Keratinocyte (primary cell): ENCODE measurements at regions not wholly inside any gene's neighbourhood (a gene's known extent, or its start where the extent isn't known, plus 50 kb on each side); places are given as distances from the start of the nearest gene placed in this dataset.

Experiments
- DNase-seq: peaks from one replicate; pipeline ENCODE4 v3.0.0-alpha.2; 2011; ENCODE audit warnings: low read depth, missing footprints, low spot score
- FAIRE-seq: peaks from 2 replicates; lab custom pipeline; 2011; peaks lifted over from hg19 to GRCh38; lab: Jason Lieb, UNC
- H2AFZ ChIP-seq: 2 replicates; pipeline ENCODE4 v1.6.0; 2012; ENCODE audit warnings: low read length, control low read depth, inconsistent platforms; ENCODE audit not compliant: control insufficient read depth
- H3K27ac ChIP-seq: 2 replicates; pipeline ENCODE4 v1.5.1; 2011; ENCODE audit warnings: low read length; ENCODE audit not compliant: control insufficient read depth, insufficient read depth
- H3K27me3 ChIP-seq: 3 replicates; pipeline ENCODE4 v1.6.0; 2011; ENCODE audit warnings: low read length; ENCODE audit not compliant: control insufficient read depth, insufficient read depth; ENCODE audit errors: extremely low read depth
- H3K36me3 ChIP-seq, 2 experiments: 2 replicates in 1 of 2; 3 replicates in 1 of 2; pipeline ENCODE4 v1.5.1; 2011; ENCODE audit warnings: low read length in 2 of 2, mild to moderate bottlenecking in 1 of 2; ENCODE audit not compliant: control insufficient read depth in 2 of 2, insufficient read depth in 2 of 2; ENCODE audit errors: extremely low read depth in 1 of 2
- H3K4me1 ChIP-seq: 3 replicates; pipeline ENCODE4 v1.5.1; 2011; ENCODE audit warnings: low read length; ENCODE audit not compliant: control insufficient read depth, insufficient read depth; ENCODE audit errors: extremely low read depth
- H3K4me2 ChIP-seq: 3 replicates; pipeline ENCODE4 v1.6.0; 2011; ENCODE audit warnings: low read depth, low read length; ENCODE audit not compliant: control insufficient read depth, insufficient read depth; ENCODE audit errors: extremely low read depth
- H3K4me3 ChIP-seq, 3 experiments: fragments of 200-600 bp in 1 of 3; sonication (generic) in 1 of 3; 2 replicates in 2 of 3; 3 replicates in 1 of 3; pipeline ENCODE4 v1.5.1; 2011 to 2016; ENCODE audit warnings: low read length in 3 of 3, mild to moderate bottlenecking in 3 of 3, control low read depth in 2 of 3, inconsistent platforms in 1 of 3, low read depth in 1 of 3, mixed read lengths in 1 of 3, mixed run types in 1 of 3, moderate library complexity in 1 of 3; ENCODE audit not compliant: control insufficient read depth in 2 of 3, insufficient read depth in 2 of 3; ENCODE audit errors: extremely low read depth in 1 of 3
- H3K79me2 ChIP-seq: 2 replicates; pipeline ENCODE4 v1.6.0; 2012; ENCODE audit warnings: low read length; ENCODE audit not compliant: control insufficient read depth, insufficient read depth
- H3K9ac ChIP-seq: 3 replicates; pipeline ENCODE4 v1.6.0; 2011; ENCODE audit warnings: low read length; ENCODE audit not compliant: control insufficient read depth, insufficient read depth; ENCODE audit errors: extremely low read depth
- H3K9me1 ChIP-seq: 3 replicates; pipeline ENCODE4 v1.6.0; 2011; ENCODE audit warnings: low read length; ENCODE audit not compliant: control insufficient read depth, insufficient read depth; ENCODE audit errors: extremely low read depth
- H3K9me3 ChIP-seq: 2 replicates; pipeline ENCODE4 v1.5.1; 2012; ENCODE audit warnings: low read depth, low read length; ENCODE audit not compliant: control insufficient read depth
- H4K20me1 ChIP-seq: 3 replicates; pipeline ENCODE4 v1.6.0; 2011; ENCODE audit warnings: low read length; ENCODE audit not compliant: control insufficient read depth, insufficient read depth; ENCODE audit errors: extremely low read depth
- CTCF ChIP-seq, 3 experiments: IDR thresholded peaks in 1 of 3; conservative IDR thresholded peaks in 1 of 3; optimal IDR thresholded peaks in 1 of 3; 2 replicates in 2 of 3; 3 replicates in 1 of 3; pipeline versions ENCODE3 to v1.5.1; 2011; ENCODE audit warnings: low read length in 3 of 3, mild to moderate bottlenecking in 3 of 3, moderate library complexity in 2 of 3, control low read depth in 1 of 3, inconsistent platforms in 1 of 3; ENCODE audit not compliant: insufficient read depth in 2 of 3; ENCODE audit errors: extremely low read depth in 1 of 3
- EZH2 ChIP-seq: IDR thresholded peaks from one replicate; pipeline ENCODE4 v1.6.1; 2012; ENCODE audit warnings: inconsistent platforms, mild to moderate bottlenecking, low read length, moderate library complexity
- dilution Hi-C: fragments of 300-500 bp; cut with MboI; formaldehyde crosslinking; loops from one replicate; pipeline ENCODE4 v1.7.0; 2020; ENCODE audit warnings: low sequenced_read_pairs; ENCODE audit not compliant: extremely low pct_ligation_motif_present

GRCh38 chr7:68269405-68269804 is 1272.8 kb downstream of the TYW1 start:
- FAIRE-seq, result no peak
- no peak overlapping the region for H2AFZ ChIP-seq
- no peak for DNase-seq
- H3K27ac ChIP-seq, result no peak overlapping the region
- TF ChIP-seq CTCF (optimal IDR thresholded peaks at IDR 0.05 in 1 of 3, IDR thresholded peaks at IDR 0.05 in 1 of 3, conservative IDR thresholded peaks at IDR 0.05 in 1 of 3; ENCODE audit: extremely low read depth in 1 of 3, insufficient read depth in 2 of 3, low read length in 3 of 3) (no peak), EZH2 (no peak)
- H3K36me3 ChIP-seq, result no peaks in the 10 kb centered on the region
- no peak overlapping the region for H3K4me3 ChIP-seq
- H3K4me2 ChIP-seq, result no peak overlapping the region
- no peaks in the 10 kb centered on the region for H3K4me1 ChIP-seq
- peaks cover 10% of the 10 kb centered on the region for H3K9me3 ChIP-seq
- no peaks in the 10 kb centered on the region for H3K27me3 ChIP-seq
- no peak overlapping the region for H3K9ac ChIP-seq
- H4K20me1 ChIP-seq, result no peaks in the 10 kb centered on the region
- no peaks in the 10 kb centered on the region for H3K79me2 ChIP-seq
- dilution Hi-C loops, result no loop called here
- H3K9me1 ChIP-seq, result no peaks in the 10 kb centered on the region

GRCh38 chr7:68272507-68272906 is 1275.9 kb downstream of the TYW1 start:
- H3K4me2 ChIP-seq, result no peak overlapping the region
- no peaks in the 10 kb centered on the region for H3K9me3 ChIP-seq
- no peak overlapping the region for H3K4me3 ChIP-seq
- H3K9me1 ChIP-seq, result no peaks in the 10 kb centered on the region
- no peaks in the 10 kb centered on the region for H4K20me1 ChIP-seq
- H3K36me3 ChIP-seq, result no peaks in the 10 kb centered on the region
- TF ChIP-seq EZH2 (no peak), CTCF (optimal IDR thresholded peaks at IDR 0.05 in 1 of 3, IDR thresholded peaks at IDR 0.05 in 1 of 3, conservative IDR thresholded peaks at IDR 0.05 in 1 of 3; ENCODE audit: extremely low read depth in 1 of 3, insufficient read depth in 2 of 3, low read length in 3 of 3) (no peak)
- no peaks in the 10 kb centered on the region for H3K27me3 ChIP-seq
- no peaks in the 10 kb centered on the region for H3K79me2 ChIP-seq
- FAIRE-seq, result no peak
- no peaks in the 10 kb centered on the region for H3K4me1 ChIP-seq
- DNase-seq, result no peak
- H2AFZ ChIP-seq, result no peak overlapping the region
- dilution Hi-C loops, result no loop called here
- H3K9ac ChIP-seq, result no peak overlapping the region
- no peak overlapping the region for H3K27ac ChIP-seq
